Body of pancreas (tissue), 4 donors: ENCODE measurements at regions not wholly inside any gene's neighbourhood (a gene's known extent, or its start where the extent isn't known, plus 50 kb on each side); places are given as distances from the start of the nearest gene placed in this dataset.

Source experiments
- POLR2A ChIP-seq, 3 donors: fragments of 450-650 bp; IDR thresholded peaks; one replicate each; pipeline ENCODE4 v1.6.1; 2016; ENCODE audit warnings: antibody characterized with exemption in 3 of 3, mild to moderate bottlenecking in 2 of 3
- TF ChIP-seq, protein P1 (sequence below), 7 experiments: fragments of 450-650 bp in 4 of 7; fragments of 200-600 bp in 3 of 7; sonication (generic) in 3 of 7; IDR thresholded peaks; one replicate each; pipeline ENCODE4 v1.5.1; 2016 to 2019; ENCODE audit warnings: antibody characterized with exemption in 7 of 7

DNA sequence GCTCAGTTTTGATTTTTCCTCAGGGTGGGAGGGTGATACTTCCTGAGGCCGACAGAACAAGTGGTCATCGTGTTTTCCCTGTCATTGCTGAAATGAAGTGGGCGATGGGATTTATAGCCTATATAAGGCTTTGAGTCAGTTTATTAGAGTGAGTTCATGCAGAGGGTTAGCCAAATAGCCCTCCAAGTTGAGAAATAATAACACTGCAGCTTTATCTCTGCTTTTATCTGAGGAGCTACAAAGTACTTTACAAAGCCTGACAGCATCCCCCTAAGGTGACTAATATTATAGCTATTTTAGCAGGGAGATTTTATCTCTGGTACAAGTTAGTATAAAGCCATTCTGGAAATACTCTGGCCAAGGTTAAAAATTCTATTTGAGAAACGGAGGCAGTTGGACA lies 389.6 kb downstream of the MFSD1 start:
- TF ChIP-seq, protein P1, sequence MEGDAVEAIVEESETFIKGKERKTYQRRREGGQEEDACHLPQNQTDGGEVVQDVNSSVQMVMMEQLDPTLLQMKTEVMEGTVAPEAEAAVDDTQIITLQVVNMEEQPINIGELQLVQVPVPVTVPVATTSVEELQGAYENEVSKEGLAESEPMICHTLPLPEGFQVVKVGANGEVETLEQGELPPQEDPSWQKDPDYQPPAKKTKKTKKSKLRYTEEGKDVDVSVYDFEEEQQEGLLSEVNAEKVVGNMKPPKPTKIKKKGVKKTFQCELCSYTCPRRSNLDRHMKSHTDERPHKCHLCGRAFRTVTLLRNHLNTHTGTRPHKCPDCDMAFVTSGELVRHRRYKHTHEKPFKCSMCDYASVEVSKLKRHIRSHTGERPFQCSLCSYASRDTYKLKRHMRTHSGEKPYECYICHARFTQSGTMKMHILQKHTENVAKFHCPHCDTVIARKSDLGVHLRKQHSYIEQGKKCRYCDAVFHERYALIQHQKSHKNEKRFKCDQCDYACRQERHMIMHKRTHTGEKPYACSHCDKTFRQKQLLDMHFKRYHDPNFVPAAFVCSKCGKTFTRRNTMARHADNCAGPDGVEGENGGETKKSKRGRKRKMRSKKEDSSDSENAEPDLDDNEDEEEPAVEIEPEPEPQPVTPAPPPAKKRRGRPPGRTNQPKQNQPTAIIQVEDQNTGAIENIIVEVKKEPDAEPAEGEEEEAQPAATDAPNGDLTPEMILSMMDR (IDR thresholded peaks at IDR 0.05) = no peak
- no peak for TF ChIP-seq POLR2A (IDR thresholded peaks at IDR 0.05)
